ENCODE measurements at regions not wholly inside any gene's neighbourhood (a gene's known extent, or its start where the extent isn't known, plus 50 kb on each side); places are given as distances from the start of the nearest gene placed in this dataset.
"Not testable (repeated sequence)": the region's sequence is repeated elsewhere in the genome, so short reads cannot be mapped to it uniquely, and the experiment has no call there.

GRCh38 chr17:13659051-13659450, 57.3 kb upstream of the HS3ST3A1 start:
- H3K27ac Mint-ChIP-seq, H3K4me3 Mint-ChIP-seq: not testable (repeated sequence)

GRCh38 chr17:13665872-13666635, 64.3 kb upstream of the HS3ST3A1 start:
- no peak overlapping the region for H3K4me3 Mint-ChIP-seq
- ATAC-seq: no peak
- H3K27ac Mint-ChIP-seq: no peak overlapping the region
- H3K27me3 Mint-ChIP-seq: peaks cover 40% of the 10 kb centered on the region
- H3K36me3 Mint-ChIP-seq: peaks cover 8% of the 10 kb centered on the region
- no peaks in the 10 kb centered on the region for H3K4me1 Mint-ChIP-seq
- peaks cover 23% of the 10 kb centered on the region for H3K9me3 Mint-ChIP-seq

More at GRCh38 chr17:13659051-13659450, 57.3 kb upstream of the HS3ST3A1 start:
- H3K9me3 Mint-ChIP-seq, ATAC-seq, H3K4me1 Mint-ChIP-seq, H3K36me3 Mint-ChIP-seq: not testable (repeated sequence)
- H3K27me3 Mint-ChIP-seq: peaks cover 10% of the 10 kb centered on the region

- no peak overlapping the region for H3K4me3 Mint-ChIP-seq
- peaks cover 23% of the 10 kb centered on the region for H3K9me3 Mint-ChIP-seq
- no peaks in the 10 kb centered on the region for H3K4me1 Mint-ChIP-seq
- no peak overlapping the region for H3K27ac Mint-ChIP-seq
- H3K27me3 Mint-ChIP-seq: peaks cover 43% of the 10 kb centered on the region
- peaks cover 8% of the 10 kb centered on the region for H3K36me3 Mint-ChIP-seq
- ATAC-seq: no peak
Observed at GRCh38 chr17:13671341-13671740, 69.6 kb upstream of the HS3ST3A1 start.

- H3K4me3 Mint-ChIP-seq: no peak overlapping the region
- H3K27me3 Mint-ChIP-seq: peaks cover 41% of the 10 kb centered on the region
- H3K36me3 Mint-ChIP-seq: peaks cover 8% of the 10 kb centered on the region
- H3K9me3 Mint-ChIP-seq: peaks cover 23% of the 10 kb centered on the region
- no peaks in the 10 kb centered on the region for H3K4me1 Mint-ChIP-seq
- peak; percentile 36 for ATAC-seq
- H3K27ac Mint-ChIP-seq: no peak overlapping the region
Observed at GRCh38 chr17:13671771-13672170, 70.0 kb upstream of the HS3ST3A1 start.

- Mint-ChIP-seq H3K36me3 (no peaks in the 10 kb centered on the region), H3K27ac (no peak overlapping the region), H3K4me1 (no peaks in the 10 kb centered on the region), H3K4me3 (no peak overlapping the region), H3K27me3 (peaks cover under 1% of the 10 kb centered on the region), H3K9me3 (no peaks in the 10 kb centered on the region)
- no peak for ATAC-seq
Observed at GRCh38 chr17:13678361-13678760, 76.6 kb upstream of the HS3ST3A1 start.

- H3K4me3 Mint-ChIP-seq: no peak overlapping the region
- H3K36me3 Mint-ChIP-seq: no peaks in the 10 kb centered on the region
- H3K4me1 Mint-ChIP-seq: no peaks in the 10 kb centered on the region
- no peak for ATAC-seq
- no peaks in the 10 kb centered on the region for H3K9me3 Mint-ChIP-seq
- H3K27me3 Mint-ChIP-seq: no peaks in the 10 kb centered on the region
- no peak overlapping the region for H3K27ac Mint-ChIP-seq
Observed at GRCh38 chr17:13678841-13679240, 77.1 kb upstream of the HS3ST3A1 start.

GRCh38 chr17:13688716-13689115, 87.0 kb upstream of the HS3ST3A1 start:
- H3K4me3 Mint-ChIP-seq: no peak overlapping the region
- H3K4me1 Mint-ChIP-seq: no peaks in the 10 kb centered on the region
- ATAC-seq: no peak
- no peaks in the 10 kb centered on the region for H3K27me3 Mint-ChIP-seq
- no peaks in the 10 kb centered on the region for H3K9me3 Mint-ChIP-seq
- H3K36me3 Mint-ChIP-seq: no peaks in the 10 kb centered on the region
- H3K27ac Mint-ChIP-seq: no peak overlapping the region

GRCh38 chr17:13690806-13691205, 89.1 kb upstream of the HS3ST3A1 start:
- H3K27me3 Mint-ChIP-seq: no peaks in the 10 kb centered on the region
- no peaks in the 10 kb centered on the region for H3K36me3 Mint-ChIP-seq
- no peaks in the 10 kb centered on the region for H3K9me3 Mint-ChIP-seq
- no peak overlapping the region for H3K4me3 Mint-ChIP-seq
- H3K27ac Mint-ChIP-seq: no peak overlapping the region
- H3K4me1 Mint-ChIP-seq: no peaks in the 10 kb centered on the region
- no peak for ATAC-seq

- Mint-ChIP-seq H3K36me3 (no peaks in the 10 kb centered on the region), H3K27me3 (peaks cover 21% of the 10 kb centered on the region), H3K4me1 (no peaks in the 10 kb centered on the region), H3K4me3 (no peak overlapping the region), H3K27ac (no peak overlapping the region), H3K9me3 (peaks cover 15% of the 10 kb centered on the region)
- ATAC-seq: no peak
Observed at GRCh38 chr17:13694934-13695333, 93.2 kb upstream of the HS3ST3A1 start.

GRCh38 chr17:13698832-13699231, 97.1 kb upstream of the HS3ST3A1 start:
- Mint-ChIP-seq H3K4me3 (no peak overlapping the region), H3K9me3 (peaks cover 17% of the 10 kb centered on the region), H3K27me3 (peaks cover 36% of the 10 kb centered on the region), H3K36me3 (no peaks in the 10 kb centered on the region), H3K4me1 (peaks cover 7% of the 10 kb centered on the region), H3K27ac (no peak overlapping the region)
- no peak for ATAC-seq

GRCh38 chr17:13699261-13699660, 97.5 kb upstream of the HS3ST3A1 start:
- Mint-ChIP-seq H3K4me3 (no peak overlapping the region), H3K4me1 (peaks cover 7% of the 10 kb centered on the region)

GRCh38 chr17:13702266-13702665, 100.5 kb upstream of the HS3ST3A1 start:
- H3K4me1 Mint-ChIP-seq: peaks cover 7% of the 10 kb centered on the region
- H3K36me3 Mint-ChIP-seq: no peaks in the 10 kb centered on the region
- peaks cover 31% of the 10 kb centered on the region for H3K27me3 Mint-ChIP-seq
- no peak for ATAC-seq
- H3K9me3 Mint-ChIP-seq: peaks cover 12% of the 10 kb centered on the region
- H3K27ac Mint-ChIP-seq: no peak overlapping the region
- no peak overlapping the region for H3K4me3 Mint-ChIP-seq

More at GRCh38 chr17:13699261-13699660, 97.5 kb upstream of the HS3ST3A1 start:
- ATAC-seq: no peak
- H3K27me3 Mint-ChIP-seq: peaks cover 36% of the 10 kb centered on the region
- peaks cover 17% of the 10 kb centered on the region for H3K9me3 Mint-ChIP-seq
- H3K36me3 Mint-ChIP-seq: no peaks in the 10 kb centered on the region
- no peak overlapping the region for H3K27ac Mint-ChIP-seq

GRCh38 chr17:13704333-13704732, 102.6 kb upstream of the HS3ST3A1 start:
- no peak for ATAC-seq
- H3K4me1 Mint-ChIP-seq: peaks cover 7% of the 10 kb centered on the region
- no peak overlapping the region for H3K4me3 Mint-ChIP-seq
- H3K27ac Mint-ChIP-seq: no peak overlapping the region
- H3K9me3 Mint-ChIP-seq: peaks cover 3% of the 10 kb centered on the region
- H3K36me3 Mint-ChIP-seq: no peaks in the 10 kb centered on the region
- H3K27me3 Mint-ChIP-seq: peaks cover 19% of the 10 kb centered on the region

- Mint-ChIP-seq H3K4me3 (no peak overlapping the region), H3K27me3 (peaks cover 12% of the 10 kb centered on the region), H3K36me3 (no peaks in the 10 kb centered on the region), H3K27ac (no peak overlapping the region), H3K4me1 (peaks cover 7% of the 10 kb centered on the region), H3K9me3 (no peaks in the 10 kb centered on the region)
- ATAC-seq: no peak
Observed at GRCh38 chr17:13705221-13705620, 103.5 kb upstream of the HS3ST3A1 start.

- no peak for ATAC-seq
- no peaks in the 10 kb centered on the region for H3K9me3 Mint-ChIP-seq
- H3K4me1 Mint-ChIP-seq: no peaks in the 10 kb centered on the region
- H3K4me3 Mint-ChIP-seq: no peak overlapping the region
- no peak overlapping the region for H3K27ac Mint-ChIP-seq
- no peaks in the 10 kb centered on the region for H3K36me3 Mint-ChIP-seq
- no peaks in the 10 kb centered on the region for H3K27me3 Mint-ChIP-seq
Observed at GRCh38 chr17:13721705-13722104, 120.0 kb upstream of the HS3ST3A1 start.

- H3K4me1 Mint-ChIP-seq: no peaks in the 10 kb centered on the region
Observed at GRCh38 chr17:13725288-13725990, 123.7 kb upstream of the HS3ST3A1 start.

More at GRCh38 chr17:13725288-13725990, 123.7 kb upstream of the HS3ST3A1 start:
- Mint-ChIP-seq H3K9me3 (no peaks in the 10 kb centered on the region), H3K27me3 (no peaks in the 10 kb centered on the region), H3K36me3 (no peaks in the 10 kb centered on the region), H3K27ac (no peak overlapping the region), H3K4me3 (no peak overlapping the region)
- ATAC-seq: no peak
